ENCODE measurements at regions not wholly inside any gene's neighbourhood (a gene's known extent, or its start where the extent isn't known, plus 50 kb on each side); places are given as distances from the start of the nearest gene placed in this dataset.

- TF ChIP-seq, protein P1, sequence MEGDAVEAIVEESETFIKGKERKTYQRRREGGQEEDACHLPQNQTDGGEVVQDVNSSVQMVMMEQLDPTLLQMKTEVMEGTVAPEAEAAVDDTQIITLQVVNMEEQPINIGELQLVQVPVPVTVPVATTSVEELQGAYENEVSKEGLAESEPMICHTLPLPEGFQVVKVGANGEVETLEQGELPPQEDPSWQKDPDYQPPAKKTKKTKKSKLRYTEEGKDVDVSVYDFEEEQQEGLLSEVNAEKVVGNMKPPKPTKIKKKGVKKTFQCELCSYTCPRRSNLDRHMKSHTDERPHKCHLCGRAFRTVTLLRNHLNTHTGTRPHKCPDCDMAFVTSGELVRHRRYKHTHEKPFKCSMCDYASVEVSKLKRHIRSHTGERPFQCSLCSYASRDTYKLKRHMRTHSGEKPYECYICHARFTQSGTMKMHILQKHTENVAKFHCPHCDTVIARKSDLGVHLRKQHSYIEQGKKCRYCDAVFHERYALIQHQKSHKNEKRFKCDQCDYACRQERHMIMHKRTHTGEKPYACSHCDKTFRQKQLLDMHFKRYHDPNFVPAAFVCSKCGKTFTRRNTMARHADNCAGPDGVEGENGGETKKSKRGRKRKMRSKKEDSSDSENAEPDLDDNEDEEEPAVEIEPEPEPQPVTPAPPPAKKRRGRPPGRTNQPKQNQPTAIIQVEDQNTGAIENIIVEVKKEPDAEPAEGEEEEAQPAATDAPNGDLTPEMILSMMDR (conservative IDR thresholded peaks at IDR 0.05), result no peak
- H3K27ac ChIP-seq, result no peak overlapping the region
Observed at GRCh38 chr1:208929575-208929974, 653.9 kb upstream of the CAMK1G start.

DNA sequence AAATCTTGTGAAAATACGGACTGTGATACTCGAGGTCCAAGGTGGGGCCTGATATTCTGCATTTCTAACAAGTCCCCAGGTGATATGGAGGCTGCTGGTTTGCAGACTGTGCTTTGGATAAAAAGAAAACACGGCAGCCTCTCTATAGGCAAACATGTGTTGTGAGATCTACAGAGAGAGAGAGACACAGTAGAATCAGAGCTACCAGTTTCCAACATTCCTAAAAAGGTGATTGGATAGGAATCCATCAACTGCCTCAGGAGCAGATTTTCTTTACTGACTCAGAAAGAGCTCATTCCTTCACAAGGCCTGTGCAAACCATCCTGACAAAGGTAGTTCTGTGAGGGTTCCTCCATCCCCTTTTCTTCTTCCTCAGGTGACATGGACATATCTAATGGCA, 651.6 kb upstream of the CAMK1G start:
- H3K27ac ChIP-seq, result no peak overlapping the region
- TF ChIP-seq, protein P1 (conservative IDR thresholded peaks at IDR 0.05), result no peak

DNA sequence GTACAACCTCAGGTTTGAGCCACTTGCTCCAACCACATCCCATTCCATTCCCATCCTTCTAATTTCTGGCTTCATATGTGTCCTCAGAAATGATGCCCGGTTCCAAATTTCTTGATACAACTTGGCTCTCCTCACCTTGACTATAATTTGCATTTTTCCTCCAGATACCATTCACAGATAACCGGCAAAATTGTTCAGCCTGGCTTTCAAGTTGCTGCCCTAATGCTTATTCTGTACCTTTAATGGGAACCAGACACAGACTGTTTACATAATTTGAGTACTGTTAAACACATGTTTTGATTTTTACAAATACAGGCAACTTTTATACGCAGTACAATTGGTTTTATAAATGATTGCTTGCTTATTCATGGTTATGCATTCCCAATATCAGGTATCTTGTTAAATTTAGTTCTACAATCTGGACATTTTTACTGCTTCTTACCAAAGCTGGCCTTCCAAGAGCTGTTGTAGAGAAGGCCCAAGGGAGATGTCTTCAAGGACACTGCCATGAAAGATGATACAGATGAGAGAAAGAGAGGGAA, 649.5 kb upstream of the CAMK1G start:
- TF ChIP-seq, protein P1 (conservative IDR thresholded peaks at IDR 0.05), result no peak
- no peak overlapping the region for H3K27ac ChIP-seq

DNA sequence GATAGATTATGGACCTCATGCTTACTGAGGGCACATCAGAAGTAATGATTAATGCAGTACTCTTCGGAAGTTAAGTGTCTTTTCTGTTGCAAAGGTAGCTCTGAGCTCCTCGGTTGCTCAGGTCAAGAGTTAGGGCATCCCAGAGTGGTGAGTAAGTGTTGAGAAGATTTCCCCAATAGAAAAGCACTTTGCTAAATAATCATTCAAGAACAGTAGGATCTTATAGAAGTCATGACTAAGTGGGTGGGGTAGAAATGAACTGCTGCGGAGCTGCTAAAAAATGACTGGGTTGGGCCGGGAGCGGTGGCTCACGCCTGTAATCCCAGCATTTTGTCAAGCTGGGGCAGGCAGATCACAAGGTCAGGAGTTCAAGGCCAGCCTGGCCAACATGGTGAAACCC, 648.6 kb upstream of the CAMK1G start:
- no peak overlapping the region for H3K27ac ChIP-seq
- TF ChIP-seq, protein P1 (conservative IDR thresholded peaks at IDR 0.05), result no peak

DNA sequence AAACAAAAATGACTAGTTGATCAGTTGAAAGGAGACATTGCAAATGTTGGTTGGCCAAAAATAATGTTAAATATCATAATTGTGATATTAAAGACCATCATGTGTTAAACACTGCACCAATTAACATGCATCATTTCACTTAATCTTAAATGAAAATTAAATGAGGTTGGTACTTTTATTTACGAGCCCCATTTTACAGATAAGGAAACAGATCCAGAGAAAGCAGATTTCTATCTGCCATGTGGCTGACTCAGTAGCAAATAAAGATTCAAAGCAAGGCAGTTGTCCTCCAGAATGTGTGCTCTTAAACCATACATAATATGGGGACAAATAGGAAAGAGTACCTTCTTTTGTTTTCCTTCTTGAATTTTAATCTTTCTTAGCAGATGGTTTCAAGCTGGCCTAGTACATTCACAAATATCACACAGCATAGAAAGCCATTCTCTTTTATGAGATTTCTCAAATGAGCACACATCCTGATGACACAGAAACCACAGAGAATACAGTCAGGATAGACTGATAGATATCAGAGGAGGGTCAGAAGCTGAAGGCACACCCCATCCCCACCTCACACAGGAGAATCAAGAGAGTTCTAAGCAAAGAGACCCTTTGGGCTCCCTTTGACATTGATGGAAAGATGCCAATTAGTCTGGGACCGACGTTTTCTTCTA, 647.9 kb upstream of the CAMK1G start:
- TF ChIP-seq, protein P1 (conservative IDR thresholded peaks at IDR 0.05), result no peak
- no peak overlapping the region for H3K27ac ChIP-seq

- no peak overlapping the region for H3K27ac ChIP-seq
- TF ChIP-seq, protein P1 (conservative IDR thresholded peaks at IDR 0.05), result no peak
Observed at GRCh38 chr1:208939537-208940085, 643.9 kb upstream of the CAMK1G start.

GRCh38 chr1:208942394-208943130, 641.0 kb upstream of the CAMK1G start:
- TF ChIP-seq, protein P1 (conservative IDR thresholded peaks at IDR 0.05), result no peak

More at GRCh38 chr1:208942394-208943130, 641.0 kb upstream of the CAMK1G start:
- no peak overlapping the region for H3K27ac ChIP-seq
